A549 (cell line): ENCODE measurements at regions not wholly inside any gene's neighbourhood (a gene's known extent, or its start where the extent isn't known, plus 50 kb on each side); places are given as distances from the start of the nearest gene placed in this dataset.

Source experiments
- ZFP36 ChIP-seq: fragments of 450-650 bp; IDR thresholded peaks from 2 replicates; pipeline ENCODE4 v1.6.1; 2014; ENCODE audit warnings: borderline replicate concordance; ENCODE audit not compliant: partially characterized antibody
- TF ChIP-seq, protein P1 (sequence below): fragments of >200 bp; sonication (Bioruptor Twin); formaldehyde crosslinking; IDR thresholded peaks from 3 replicates; pipeline ENCODE4 v1.5.1; 2016

GRCh38 chr5:164482351-164482750 is 976.9 kb downstream of the MAT2B start:
- TF ChIP-seq ZFP36, result no peak
- TF ChIP-seq, protein P1, sequence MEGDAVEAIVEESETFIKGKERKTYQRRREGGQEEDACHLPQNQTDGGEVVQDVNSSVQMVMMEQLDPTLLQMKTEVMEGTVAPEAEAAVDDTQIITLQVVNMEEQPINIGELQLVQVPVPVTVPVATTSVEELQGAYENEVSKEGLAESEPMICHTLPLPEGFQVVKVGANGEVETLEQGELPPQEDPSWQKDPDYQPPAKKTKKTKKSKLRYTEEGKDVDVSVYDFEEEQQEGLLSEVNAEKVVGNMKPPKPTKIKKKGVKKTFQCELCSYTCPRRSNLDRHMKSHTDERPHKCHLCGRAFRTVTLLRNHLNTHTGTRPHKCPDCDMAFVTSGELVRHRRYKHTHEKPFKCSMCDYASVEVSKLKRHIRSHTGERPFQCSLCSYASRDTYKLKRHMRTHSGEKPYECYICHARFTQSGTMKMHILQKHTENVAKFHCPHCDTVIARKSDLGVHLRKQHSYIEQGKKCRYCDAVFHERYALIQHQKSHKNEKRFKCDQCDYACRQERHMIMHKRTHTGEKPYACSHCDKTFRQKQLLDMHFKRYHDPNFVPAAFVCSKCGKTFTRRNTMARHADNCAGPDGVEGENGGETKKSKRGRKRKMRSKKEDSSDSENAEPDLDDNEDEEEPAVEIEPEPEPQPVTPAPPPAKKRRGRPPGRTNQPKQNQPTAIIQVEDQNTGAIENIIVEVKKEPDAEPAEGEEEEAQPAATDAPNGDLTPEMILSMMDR, result no peak
